ENCODE measurements at regions not wholly inside any gene's neighbourhood (a gene's known extent, or its start where the extent isn't known, plus 50 kb on each side); places are given as distances from the start of the nearest gene placed in this dataset.

DNA sequence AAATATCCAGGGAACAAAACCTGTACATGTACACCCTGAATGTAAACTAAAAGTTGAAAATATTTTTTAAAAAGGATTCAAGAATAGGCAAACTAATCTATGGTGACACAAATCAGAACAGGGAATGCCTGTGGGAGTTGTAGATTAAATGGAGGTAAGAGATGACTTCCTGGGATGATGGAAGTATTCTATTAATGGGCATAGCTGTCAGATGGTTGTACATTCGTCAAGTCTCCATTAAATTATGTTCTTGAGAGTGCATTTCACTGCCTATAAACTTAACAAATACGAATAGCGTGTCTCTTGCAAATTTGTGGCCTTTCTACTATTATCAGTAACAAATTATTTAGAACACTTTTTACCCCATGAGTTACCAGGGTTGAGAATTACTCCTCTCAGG is 207.0 kb downstream of the HNMT start:
- DNase-seq (ENCODE audit: low read depth in 4 of 4, low spot score in 3 of 4) = no peak

DNA sequence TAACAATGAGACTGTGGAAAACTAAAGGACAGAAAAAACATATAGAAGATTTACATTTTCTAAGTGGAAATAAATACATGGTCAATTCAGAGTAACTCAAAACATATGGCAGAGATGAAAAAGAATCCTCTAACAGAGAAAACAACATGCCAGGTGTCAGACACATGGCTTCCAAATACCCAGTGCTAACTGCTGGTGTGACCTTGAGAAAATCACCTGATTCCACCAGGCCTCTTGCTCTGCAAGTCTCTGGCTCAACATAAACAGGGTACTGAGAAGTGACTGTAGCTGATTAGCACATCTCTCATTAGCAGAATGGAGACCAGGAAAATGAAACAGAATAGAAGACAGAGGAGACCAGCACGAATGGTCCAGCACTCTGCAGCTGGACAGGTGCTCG is 210.8 kb downstream of the HNMT start:
- no peak for DNase-seq (ENCODE audit: low read depth in 4 of 4, low spot score in 3 of 4)

DNA sequence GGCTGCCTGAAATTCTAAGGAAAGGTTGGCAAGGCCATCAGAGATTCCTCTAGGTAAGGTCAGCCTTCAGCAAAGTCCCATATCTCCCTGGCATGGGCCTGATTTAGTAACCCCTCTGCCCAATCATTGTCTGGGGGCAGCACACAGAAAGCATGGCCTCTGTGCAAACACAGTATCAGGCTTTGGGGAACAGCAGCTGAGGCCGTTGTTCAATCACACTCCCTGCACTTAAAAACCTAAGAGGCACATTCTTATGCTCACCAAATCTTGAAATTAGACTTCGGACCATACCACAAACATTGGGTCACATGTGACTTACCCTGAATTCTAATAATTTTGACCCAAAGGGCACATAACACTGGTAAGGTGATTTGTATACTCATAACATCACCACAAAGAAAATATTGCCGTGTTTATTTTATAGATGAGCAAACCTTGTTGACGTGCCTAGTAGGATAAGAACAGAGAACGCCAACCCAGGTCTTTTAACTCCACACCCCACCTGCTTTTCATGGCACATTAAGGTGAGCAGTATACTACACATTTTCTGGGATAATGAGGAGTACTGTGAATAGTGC is 212.7 kb downstream of the HNMT start:
- no peak for DNase-seq (ENCODE audit: low read depth in 4 of 4, low spot score in 3 of 4)

DNA sequence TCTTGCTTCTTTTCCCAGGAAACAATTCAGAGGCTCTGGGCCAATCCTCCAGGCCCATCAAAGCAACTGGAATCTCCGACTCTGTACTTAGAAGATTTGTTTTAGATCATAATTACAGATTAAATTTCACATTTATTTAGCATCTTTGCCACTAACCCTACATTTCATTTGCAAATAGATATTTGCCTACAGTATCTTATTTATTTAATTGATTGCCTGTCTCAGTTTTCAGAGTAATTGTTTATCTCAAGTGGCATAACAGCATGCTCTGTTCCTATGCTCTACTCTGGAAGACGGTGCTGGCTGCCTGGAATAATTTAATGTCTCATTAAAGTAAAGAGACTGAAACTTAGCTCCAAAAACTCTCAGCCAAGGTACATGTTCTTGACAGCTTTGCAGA is 213.4 kb downstream of the HNMT start:
- DNase-seq (ENCODE audit: low read depth in 4 of 4, low spot score in 3 of 4) = no peak

DNA sequence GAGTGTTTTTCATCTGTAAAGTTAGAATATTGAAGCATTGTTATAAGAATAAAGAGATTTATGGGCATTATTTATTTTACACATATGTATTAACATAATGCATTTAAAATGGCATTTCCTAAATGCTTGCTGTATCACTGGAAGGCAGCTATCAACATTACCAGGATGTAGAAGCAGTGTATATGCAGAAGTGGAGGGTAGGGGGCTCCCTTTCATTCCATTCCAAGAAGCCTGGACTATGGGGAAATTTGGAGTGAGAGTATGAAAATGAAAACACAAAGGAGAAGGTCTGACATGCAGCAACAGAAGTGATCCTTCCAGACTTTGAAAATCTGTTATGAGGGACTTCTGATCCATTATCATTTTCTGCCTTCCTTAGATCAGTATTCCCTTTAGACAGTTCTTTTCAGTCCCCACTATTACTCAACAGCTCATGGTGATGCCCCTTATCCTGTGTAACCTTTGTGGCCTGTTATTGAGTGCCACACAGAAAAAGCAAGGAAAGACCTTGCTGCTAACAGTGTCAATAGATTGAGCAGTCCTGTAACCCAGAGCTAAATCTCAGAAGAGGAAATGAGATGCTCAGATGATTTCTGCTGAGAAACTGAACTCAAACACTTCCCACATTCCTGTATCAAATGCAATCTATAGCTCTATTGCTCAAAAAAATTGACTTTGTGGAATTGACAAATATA is 216.6 kb downstream of the HNMT start:
- no peak for DNase-seq (ENCODE audit: low read depth in 4 of 4, low spot score in 3 of 4)

DNA sequence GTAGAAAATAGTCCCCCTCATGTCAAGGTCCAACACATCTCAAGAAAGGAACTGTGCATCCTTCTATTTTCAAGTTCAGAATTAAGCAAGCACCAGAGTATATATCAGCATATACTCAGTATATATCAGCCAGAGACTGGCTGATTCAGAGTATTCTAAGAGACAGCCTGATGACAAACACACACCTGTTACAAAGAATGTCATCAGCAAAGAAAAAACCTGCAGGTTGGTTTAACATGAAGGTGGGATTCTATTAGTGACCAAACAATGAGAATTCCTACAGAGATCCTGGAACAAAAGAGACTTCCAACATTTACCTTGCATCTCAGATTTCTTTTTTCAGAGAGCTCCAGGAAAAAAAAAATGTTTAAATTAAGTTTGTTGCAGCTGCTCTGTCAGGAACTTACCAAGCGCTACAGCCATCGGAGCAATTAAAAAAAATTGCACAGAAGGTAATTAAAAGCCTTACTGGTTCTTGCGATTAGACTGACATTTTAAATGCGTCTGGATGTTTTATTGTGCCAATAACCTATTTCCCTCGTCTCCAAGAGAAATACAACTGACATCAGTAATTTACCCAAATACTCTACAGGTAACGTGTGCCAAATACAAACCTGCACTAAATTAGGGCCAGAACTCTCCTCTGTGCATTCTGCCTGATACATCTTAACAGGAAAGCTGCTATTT is 218.1 kb downstream of the HNMT start:
- DNase-seq (ENCODE audit: low read depth in 4 of 4, low spot score in 3 of 4) = no peak

DNA sequence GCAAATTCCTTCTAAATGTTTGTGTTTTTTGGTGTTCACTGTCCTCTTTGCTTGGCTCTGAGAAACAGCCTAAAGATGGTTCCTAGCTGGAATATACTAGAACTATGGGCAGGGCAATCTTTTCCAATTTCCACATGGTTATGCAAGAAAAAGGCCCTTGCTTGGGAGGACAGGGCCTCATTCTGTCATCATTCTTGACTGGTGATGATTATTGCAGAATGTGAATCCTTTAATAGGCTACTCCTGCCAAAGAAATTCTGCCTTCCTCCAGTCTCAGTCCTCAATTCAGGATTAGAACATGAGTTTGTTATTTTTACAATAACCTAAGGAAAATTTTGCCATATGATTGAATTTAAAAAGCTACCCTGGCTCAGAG is 218.7 kb downstream of the HNMT start:
- DNase-seq (ENCODE audit: low read depth in 4 of 4, low spot score in 3 of 4) = no peak

DNA sequence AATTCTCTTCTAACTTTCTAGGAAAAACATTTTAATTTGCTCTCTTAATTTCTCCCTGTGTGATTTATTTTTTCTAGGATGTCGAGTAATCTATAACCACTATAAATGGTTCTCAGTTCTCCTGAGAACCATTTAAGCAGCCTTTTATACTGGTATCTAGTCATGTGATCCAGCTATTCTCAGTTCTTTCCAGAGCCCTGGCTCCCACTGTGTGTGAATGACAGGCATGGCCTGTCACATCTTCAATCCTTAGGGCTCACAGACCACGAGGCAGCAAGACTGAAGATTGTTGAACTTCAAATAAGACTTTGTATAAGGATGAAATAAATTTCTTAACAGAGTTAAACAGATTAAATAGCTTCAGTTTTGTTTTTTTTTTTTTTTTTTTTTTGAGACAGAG is 219.4 kb downstream of the HNMT start:
- DNase-seq (ENCODE audit: low read depth in 4 of 4, low spot score in 3 of 4) = no peak

DNA sequence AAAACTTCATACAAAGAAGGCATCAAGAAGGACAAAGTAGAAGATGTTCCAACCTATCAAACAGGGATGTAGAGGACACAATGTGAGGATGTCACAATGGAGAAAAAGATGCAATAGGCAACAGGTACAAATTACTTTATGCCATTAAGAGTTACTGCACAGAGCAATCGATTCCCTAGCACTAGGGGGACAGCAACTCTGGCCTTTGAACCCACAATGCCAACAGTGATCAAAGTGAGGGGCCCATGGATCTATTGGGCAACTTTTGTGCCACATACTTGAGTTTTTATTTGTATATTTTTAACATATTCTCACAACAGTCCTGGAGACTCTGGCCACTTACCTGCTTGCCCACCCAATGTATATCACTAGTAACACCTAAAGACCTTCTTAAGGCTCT is 220.2 kb downstream of the HNMT start:
- DNase-seq (ENCODE audit: low read depth in 4 of 4, low spot score in 3 of 4) = no peak

DNA sequence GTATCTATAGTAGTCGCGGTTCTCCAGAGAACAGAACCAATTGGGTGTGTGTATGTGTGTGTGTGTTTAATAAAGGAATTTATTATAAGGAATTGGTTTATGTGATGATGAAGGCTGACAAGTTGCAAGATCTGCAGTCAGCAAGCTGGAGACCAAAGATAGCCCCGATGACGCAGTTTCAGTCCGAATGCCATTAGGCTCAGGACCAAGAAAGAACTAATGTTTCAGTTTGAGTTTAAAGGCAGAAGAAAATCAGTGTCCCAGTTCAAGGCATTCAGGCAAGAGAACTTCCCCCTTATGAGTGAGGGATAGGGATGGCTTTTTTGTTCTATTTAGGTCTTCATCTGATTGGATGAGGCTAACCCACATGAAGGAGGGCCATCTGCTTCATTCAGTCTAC is 221.6 kb downstream of the HNMT start:
- DNase-seq (ENCODE audit: low read depth in 4 of 4, low spot score in 3 of 4) = no peak

DNA sequence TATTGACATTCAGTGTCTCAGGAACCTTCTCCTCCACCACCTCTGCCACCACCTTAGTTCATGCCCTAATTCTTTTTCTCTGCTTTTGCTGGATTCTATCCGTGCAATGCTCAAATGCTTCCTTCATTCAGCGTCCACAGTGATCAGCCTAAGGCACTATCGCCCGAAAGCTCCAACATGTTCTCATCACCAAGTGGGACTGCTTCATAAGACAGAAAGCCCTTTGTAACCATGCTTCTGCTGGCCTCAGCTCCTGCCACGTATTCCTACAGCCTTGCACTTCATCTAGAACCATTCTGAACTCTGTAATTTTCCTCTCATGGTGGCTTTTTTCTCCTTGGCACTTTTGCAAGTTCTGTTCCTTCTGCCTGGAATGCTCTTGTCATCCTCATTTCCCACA is 222.9 kb downstream of the HNMT start:
- DNase-seq (ENCODE audit: low read depth in 4 of 4, low spot score in 3 of 4) = no peak

DNA sequence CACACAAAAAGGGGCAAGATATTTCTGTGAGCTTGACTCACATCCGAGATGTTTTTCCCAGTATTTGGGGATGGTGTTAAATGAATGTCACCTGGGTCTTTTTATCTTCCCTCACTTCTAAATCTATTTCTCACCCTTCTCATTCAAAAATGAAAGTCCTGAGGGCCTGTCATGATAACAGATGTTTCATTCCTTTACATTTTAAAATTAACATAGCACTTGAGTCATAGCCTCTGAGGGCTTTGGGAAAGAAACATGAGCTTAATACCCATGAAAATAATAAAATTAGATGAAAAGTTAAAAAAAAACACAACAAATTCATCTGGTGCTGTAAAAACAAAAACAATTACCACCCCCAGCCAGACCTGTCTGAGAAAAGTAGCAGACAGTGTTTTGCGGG is 226.7 kb downstream of the HNMT start:
- DNase-seq (ENCODE audit: low read depth in 4 of 4, low spot score in 3 of 4) = no peak

DNA sequence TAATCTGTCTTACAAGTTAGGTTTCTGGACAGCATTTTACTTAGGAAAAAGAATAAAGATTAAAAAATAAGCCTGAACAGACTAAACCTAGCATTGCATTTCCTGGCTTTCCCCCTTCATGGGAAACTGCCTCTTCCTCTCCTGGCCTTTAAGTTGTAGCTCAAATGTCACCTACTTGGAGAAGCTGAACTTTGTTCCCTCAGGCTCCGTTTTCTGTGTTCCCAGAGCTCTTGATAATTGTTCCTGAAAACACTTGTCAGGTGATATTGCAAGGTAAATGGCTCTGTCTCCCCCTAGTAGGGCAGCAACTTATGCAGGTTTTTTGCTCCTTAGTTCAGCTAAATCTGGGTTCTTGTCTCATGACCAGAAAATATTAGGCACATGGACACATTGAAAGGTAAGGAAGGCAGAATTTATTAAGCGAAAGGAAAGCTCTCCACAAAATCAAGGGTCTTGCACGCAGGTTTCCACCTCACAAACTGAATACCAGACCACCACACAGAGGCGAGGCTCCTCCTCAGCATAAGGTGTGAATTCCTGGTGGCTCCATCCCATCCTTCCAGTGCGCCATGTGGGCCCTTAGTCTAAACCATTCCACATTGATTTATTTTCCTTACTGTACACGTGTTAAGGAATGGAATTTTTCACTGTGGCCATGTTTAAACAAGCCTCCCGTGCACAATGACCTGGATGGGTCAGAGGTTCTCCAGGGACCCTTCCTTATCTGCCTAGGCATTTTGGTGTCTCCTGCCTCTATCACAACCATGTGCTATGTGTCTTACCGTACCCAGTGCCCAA is 229.3 kb downstream of the HNMT start:
- DNase-seq (ENCODE audit: low read depth in 4 of 4, low spot score in 3 of 4) = no peak

DNA sequence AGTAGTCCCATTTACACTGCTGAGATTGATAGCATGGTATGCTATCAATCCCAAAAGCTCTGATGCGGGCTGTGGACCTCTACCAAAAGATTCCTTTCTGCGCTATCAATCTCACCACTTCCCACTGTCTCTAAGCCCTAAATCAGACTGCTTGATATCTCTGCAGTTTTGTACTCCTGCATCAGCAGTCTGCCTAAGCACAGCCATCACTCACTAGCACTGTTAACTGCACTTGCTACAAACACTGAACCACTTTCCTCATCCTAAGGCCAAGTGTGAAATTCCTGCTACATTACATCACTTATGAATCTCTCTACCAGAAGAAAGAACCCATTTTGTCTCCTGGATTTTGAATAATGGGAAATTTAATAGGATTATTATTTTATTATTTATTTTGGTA is 237.0 kb downstream of the HNMT start:
- no peak for DNase-seq (ENCODE audit: low read depth in 4 of 4, low spot score in 3 of 4)

DNA sequence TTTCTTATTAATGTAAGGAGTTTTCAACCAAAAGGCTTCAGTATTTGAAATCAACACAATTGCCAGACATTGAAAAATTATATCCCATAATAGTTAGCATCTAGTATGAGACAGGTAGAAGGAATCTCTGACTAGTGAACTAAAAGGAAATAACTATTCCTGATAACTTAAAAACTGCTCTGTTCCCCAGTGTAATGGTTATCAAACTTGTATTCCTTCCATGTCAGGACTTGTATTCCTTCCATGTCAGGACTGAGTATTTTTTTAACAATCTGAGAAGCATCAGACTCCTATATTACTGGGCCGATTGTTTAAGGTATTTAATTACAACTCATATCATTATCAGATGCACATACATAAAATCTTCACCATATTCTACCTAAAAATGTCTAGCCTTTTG is 238.5 kb downstream of the HNMT start:
- DNase-seq (ENCODE audit: low read depth in 4 of 4, low spot score in 3 of 4) = no peak

DNA sequence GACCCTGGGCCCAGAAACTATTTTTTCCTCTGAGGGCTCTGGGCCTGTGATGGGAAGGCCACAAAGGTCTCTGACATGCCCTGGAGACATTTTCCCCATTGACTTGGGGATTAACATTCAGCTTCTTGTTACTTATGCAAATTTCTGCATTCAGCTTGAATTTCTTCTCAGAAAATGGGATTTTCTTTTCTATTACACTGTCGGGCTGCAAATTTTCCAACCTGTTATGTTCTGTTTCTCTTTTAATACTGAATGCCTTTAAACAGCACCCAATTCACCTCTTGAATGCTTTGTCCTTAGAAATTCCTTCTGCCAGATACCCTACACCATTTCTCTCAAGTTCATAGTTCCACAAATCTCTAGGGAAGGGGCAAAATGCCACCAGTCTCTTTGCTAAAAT is 241.0 kb downstream of the HNMT start:
- DNase-seq (ENCODE audit: low read depth in 4 of 4, low spot score in 3 of 4) = no peak

DNA sequence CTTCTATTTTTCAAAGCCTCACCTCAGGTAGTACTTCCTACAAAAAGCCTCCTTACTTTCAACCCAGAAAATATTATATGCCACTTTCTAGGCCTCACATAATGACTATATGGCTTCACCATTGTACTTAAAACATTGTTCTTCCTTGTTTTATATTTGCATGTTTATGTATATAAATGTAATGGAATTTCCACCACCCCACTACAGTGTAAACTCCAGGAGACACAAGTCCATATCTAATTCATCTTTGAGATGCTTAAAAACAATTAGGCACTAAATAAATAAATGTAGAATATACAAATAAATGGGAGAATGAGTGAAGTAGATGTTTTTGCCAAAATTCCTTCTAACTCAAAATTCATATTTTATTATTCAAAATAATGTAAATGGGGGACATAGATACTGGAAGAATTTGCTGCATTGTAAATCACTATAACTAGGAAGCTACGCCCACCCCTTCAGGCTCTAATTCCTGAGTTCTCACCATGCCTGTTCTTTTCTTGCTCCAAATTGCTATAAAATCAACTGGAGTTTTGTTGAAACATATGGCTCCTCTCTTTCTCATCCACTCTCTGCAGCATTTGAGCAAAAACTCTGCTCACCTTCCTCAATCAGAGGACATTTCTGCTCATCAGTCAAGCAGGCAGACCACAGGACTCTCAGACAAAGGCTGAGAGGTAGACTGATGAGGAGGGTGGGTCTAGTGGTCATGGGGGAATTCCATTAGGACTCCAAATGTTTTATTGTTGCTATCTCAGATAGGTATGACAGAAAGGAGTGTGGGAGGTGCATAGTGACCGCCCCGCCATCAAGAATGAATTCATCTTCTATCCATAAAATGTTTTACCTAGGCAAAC is 243.0 kb downstream of the HNMT start:
- no peak for DNase-seq (ENCODE audit: low read depth in 4 of 4, low spot score in 3 of 4)

DNA sequence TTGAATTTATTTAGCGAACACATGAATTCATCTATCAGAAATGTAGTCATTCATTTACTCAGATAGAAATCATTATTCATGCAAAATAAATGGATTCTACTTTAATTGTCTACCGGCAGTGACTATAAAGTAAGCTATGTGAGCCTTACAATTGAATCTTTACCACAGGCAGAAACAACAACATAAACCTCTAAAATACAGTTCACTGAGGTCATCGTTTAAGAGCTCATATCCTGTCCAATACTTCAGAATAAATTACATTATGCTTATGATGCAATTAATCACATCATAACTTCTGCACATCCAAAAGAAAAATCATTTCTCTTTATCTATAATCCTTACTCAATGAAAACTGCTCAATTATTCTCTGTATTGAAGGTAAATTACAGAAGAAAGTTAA is 244.7 kb downstream of the HNMT start:
- DNase-seq (ENCODE audit: low read depth in 4 of 4, low spot score in 3 of 4) = no peak

DNA sequence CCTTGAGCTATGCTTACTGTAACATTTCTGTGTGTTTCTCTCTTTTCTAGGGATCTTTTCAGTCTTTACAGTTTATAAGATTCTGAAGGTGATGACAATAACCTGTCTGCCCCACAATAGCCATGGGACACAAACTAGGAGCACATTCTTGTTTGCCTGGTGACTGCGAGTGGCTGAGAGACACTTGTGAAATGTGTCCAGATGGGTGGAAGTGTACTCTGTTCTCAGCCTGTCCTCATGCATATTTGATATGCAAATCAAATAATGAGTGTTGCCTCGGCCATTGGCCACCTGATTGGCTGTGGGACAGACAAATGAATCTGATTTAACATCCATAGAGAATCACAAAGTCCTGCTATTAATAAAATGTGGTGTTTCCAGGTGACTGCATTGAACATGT is 246.2 kb downstream of the HNMT start:
- no peak for DNase-seq (ENCODE audit: low read depth in 4 of 4, low spot score in 3 of 4)

DNA sequence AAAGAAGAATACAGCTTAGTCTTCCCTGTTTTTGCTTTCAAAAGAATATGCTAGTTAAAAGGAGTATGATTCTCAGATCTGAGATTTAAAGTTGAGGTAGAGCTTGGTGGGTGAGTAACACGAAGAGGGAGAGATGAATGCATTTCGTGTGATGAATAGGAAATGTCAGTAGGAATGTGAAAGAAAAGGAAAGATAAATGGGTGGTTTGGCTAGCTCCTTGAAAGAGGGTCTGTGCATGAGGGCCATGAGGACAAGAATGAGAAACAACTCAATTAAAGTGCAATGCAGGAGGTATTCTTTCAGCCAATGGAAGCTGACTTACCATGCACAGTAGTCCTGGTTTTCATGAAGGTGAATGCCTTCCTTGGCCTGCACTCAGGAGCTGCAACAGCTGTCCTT is 248.2 kb downstream of the HNMT start:
- DNase-seq (ENCODE audit: low read depth in 4 of 4, low spot score in 3 of 4) = no peak

DNA sequence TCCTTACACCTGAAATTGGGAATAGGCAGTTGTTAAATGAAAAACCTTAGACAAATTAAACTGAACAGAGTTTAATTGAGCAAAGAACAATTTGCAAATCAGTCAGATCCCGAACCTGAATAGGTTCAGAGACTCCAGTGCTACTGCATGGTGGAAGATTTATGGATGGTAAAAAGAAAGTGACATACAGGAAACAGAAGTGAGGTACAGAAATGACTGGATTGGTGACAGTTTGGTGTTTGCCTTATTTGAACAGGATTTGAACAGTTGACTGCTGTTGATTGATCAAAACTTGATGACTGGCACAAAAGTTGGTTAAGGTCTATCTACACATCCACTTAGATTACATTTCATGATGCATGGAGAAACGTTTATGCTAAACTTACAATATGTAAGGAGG is 248.8 kb downstream of the HNMT start:
- DNase-seq (ENCODE audit: low read depth in 4 of 4, low spot score in 3 of 4) = no peak
